ENCODE measurements at regions not wholly inside any gene's neighbourhood (a gene's known extent, or its start where the extent isn't known, plus 50 kb on each side); places are given as distances from the start of the nearest gene placed in this dataset.

- no peak for DNase-seq (ENCODE audit: low read depth in 2 of 2)
- no peaks in the 10 kb centered on the region for H4K20me1 ChIP-seq (ENCODE audit: control insufficient read depth, extremely low read depth, insufficient read depth, low read length)
- no peaks in the 10 kb centered on the region for H3K36me3 ChIP-seq (ENCODE audit: control insufficient read depth, insufficient read depth, low read length)
- no peaks in the 10 kb centered on the region for H3K9me3 ChIP-seq (ENCODE audit: control insufficient read depth, insufficient read depth, low read depth, low read length)
- no peak overlapping the region for H3K4me2 ChIP-seq (ENCODE audit: extremely low read depth, insufficient read depth, low read length)
- no peak overlapping the region for H3K4me3 ChIP-seq (replicated peaks in 1 of 4; ENCODE audit: control extremely low read depth in 1 of 4, insufficient read depth in 1 of 4, low read depth in 3 of 4, low read length in 4 of 4)
- no peak overlapping the region for H3K27ac ChIP-seq (ENCODE audit: insufficient read depth, low read length)
- no peaks in the 10 kb centered on the region for H3K27me3 ChIP-seq (ENCODE audit: control insufficient read depth, insufficient read depth, low read length)
- H2AFZ ChIP-seq (ENCODE audit: low read length), result no peak overlapping the region
- no peaks in the 10 kb centered on the region for H3K4me1 ChIP-seq (ENCODE audit: control insufficient read depth, extremely low read depth, insufficient read depth, low read length)
- no peak for TF ChIP-seq CTCF (conservative IDR thresholded peaks at IDR 0.05 in 1 of 2, IDR thresholded peaks at IDR 0.05 in 1 of 2; ENCODE audit: low read depth in 1 of 2, low read length in 2 of 2)
- no peak for TF ChIP-seq EZH2 (IDR thresholded peaks at IDR 0.05; ENCODE audit: low read length, missing control alignments)
- no peaks in the 10 kb centered on the region for H3K79me2 ChIP-seq (ENCODE audit: control insufficient read depth, insufficient read depth, low read length)
- no peak overlapping the region for H3K9ac ChIP-seq (ENCODE audit: insufficient read depth, low read length)
Measured at GRCh38 chrX:43003204-43003565, 225.2 kb upstream of the PPP1R2C start.

DNA sequence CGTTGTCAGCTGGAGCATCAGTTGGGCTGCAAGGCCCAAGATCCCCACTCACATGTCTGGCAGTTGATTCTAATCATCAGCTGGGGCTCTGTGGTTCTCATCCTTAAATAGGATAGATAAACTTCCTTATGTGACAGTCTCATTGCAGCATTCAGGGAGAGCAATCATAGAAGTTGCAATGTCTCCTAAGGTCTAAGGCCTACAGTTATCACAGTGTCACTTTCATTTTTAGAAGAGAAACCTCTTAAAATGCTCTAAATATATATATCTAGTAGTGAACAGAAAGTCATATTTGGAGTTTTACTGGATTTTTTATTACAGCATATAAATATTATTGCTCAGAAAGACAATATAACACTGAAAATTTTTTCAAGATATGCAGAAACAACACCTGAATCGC lies 226.0 kb upstream of the PPP1R2C start:
- no peaks in the 10 kb centered on the region for H3K27me3 ChIP-seq (ENCODE audit: control insufficient read depth, insufficient read depth, low read length)
- DNase-seq (ENCODE audit: low read depth in 2 of 2), result no peak
- H2AFZ ChIP-seq (ENCODE audit: low read length), result no peak overlapping the region
- no peak overlapping the region for H3K4me3 ChIP-seq (replicated peaks in 1 of 4; ENCODE audit: control extremely low read depth in 1 of 4, insufficient read depth in 1 of 4, low read depth in 3 of 4, low read length in 4 of 4)
- TF ChIP-seq EZH2 (IDR thresholded peaks at IDR 0.05; ENCODE audit: low read length, missing control alignments), result no peak
- no peak for TF ChIP-seq CTCF (conservative IDR thresholded peaks at IDR 0.05 in 1 of 2, IDR thresholded peaks at IDR 0.05 in 1 of 2; ENCODE audit: low read depth in 1 of 2, low read length in 2 of 2)
- no peaks in the 10 kb centered on the region for H3K9me3 ChIP-seq (ENCODE audit: control insufficient read depth, insufficient read depth, low read depth, low read length)
- H3K4me1 ChIP-seq (ENCODE audit: control insufficient read depth, extremely low read depth, insufficient read depth, low read length), result no peaks in the 10 kb centered on the region
- H3K9ac ChIP-seq (ENCODE audit: insufficient read depth, low read length), result no peak overlapping the region
- H3K4me2 ChIP-seq (ENCODE audit: extremely low read depth, insufficient read depth, low read length), result no peak overlapping the region
- no peaks in the 10 kb centered on the region for H3K36me3 ChIP-seq (ENCODE audit: control insufficient read depth, insufficient read depth, low read length)
- no peaks in the 10 kb centered on the region for H4K20me1 ChIP-seq (ENCODE audit: control insufficient read depth, extremely low read depth, insufficient read depth, low read length)
- H3K27ac ChIP-seq (ENCODE audit: insufficient read depth, low read length), result no peak overlapping the region
- no peaks in the 10 kb centered on the region for H3K79me2 ChIP-seq (ENCODE audit: control insufficient read depth, insufficient read depth, low read length)

- no peak overlapping the region for H3K9ac ChIP-seq (ENCODE audit: insufficient read depth, low read length)
- no peak overlapping the region for H3K27ac ChIP-seq (ENCODE audit: insufficient read depth, low read length)
- TF ChIP-seq EZH2 (IDR thresholded peaks at IDR 0.05; ENCODE audit: low read length, missing control alignments), result no peak
- no peak overlapping the region for H3K4me2 ChIP-seq (ENCODE audit: extremely low read depth, insufficient read depth, low read length)
- no peaks in the 10 kb centered on the region for H3K9me3 ChIP-seq (ENCODE audit: control insufficient read depth, insufficient read depth, low read depth, low read length)
- no peaks in the 10 kb centered on the region for H3K27me3 ChIP-seq (ENCODE audit: control insufficient read depth, insufficient read depth, low read length)
- no peaks in the 10 kb centered on the region for H3K36me3 ChIP-seq (ENCODE audit: control insufficient read depth, insufficient read depth, low read length)
- no peaks in the 10 kb centered on the region for H3K4me1 ChIP-seq (ENCODE audit: control insufficient read depth, extremely low read depth, insufficient read depth, low read length)
- H2AFZ ChIP-seq (ENCODE audit: low read length), result no peak overlapping the region
- H3K4me3 ChIP-seq (replicated peaks in 1 of 4; ENCODE audit: control extremely low read depth in 1 of 4, insufficient read depth in 1 of 4, low read depth in 3 of 4, low read length in 4 of 4), result no peak overlapping the region
- DNase-seq (ENCODE audit: low read depth in 2 of 2), result no peak
- H4K20me1 ChIP-seq (ENCODE audit: control insufficient read depth, extremely low read depth, insufficient read depth, low read length), result no peaks in the 10 kb centered on the region
- no peaks in the 10 kb centered on the region for H3K79me2 ChIP-seq (ENCODE audit: control insufficient read depth, insufficient read depth, low read length)
Measured at GRCh38 chrX:43005561-43005960, 227.6 kb upstream of the PPP1R2C start.
